GM12878 (cell line): ENCODE measurements at regions not wholly inside any gene's neighbourhood (a gene's known extent, or its start where the extent isn't known, plus 50 kb on each side); places are given as distances from the start of the nearest gene placed in this dataset.

Experiments
- ATAC-seq: fragments of 200-7000 bp; cut with Tn5 transposase; 3 replicates; pipeline ENCODE4 v1.9.1; 2020; ENCODE audit warnings: mild to moderate bottlenecking, moderate library complexity
- BruUV-seq: library from RNA; stranded (reverse); fragments of 400-500 nt; replicated peaks from 2 replicates; lab custom pipeline; 2021; lab: Mats Ljungman, UMichigan
- CTCF ChIA-PET: fragments of 300-600 bp; sonication (Branson Sonifier 250); formaldehyde crosslinking; extraction: SDS; loops from one replicate; lab custom pipeline; 2021; ENCODE audit warnings: inconsistent platforms; lab: Yijun Ruan, JAX
- POLR2A ChIA-PET: fragments of 350-600 bp; formaldehyde crosslinking; extraction: SDS; loops from one replicate; lab custom pipeline; 2021; ENCODE audit warnings: inconsistent platforms; lab: Charles Lee
- RAD21 ChIA-PET: fragments of 300-600 bp; sonication (Branson Sonifier 250); formaldehyde crosslinking; loops from one replicate; lab custom pipeline; 2023; ENCODE audit warnings: antibody characterized with exemption; ENCODE audit not compliant: unreplicated experiment; lab: Charles Lee
- SMC1A ChIA-PET: fragments of 300-600 bp; sonication (Branson Sonifier 250); formaldehyde crosslinking; loops from one replicate; lab custom pipeline; 2023; ENCODE audit not compliant: unreplicated experiment, uncharacterized antibody; lab: Charles Lee
- DNase-seq: peaks from one replicate; pipeline ENCODE4 v3.0.0-alpha.2; 2011; ENCODE audit warnings: low read depth, low spot score
- FAIRE-seq: peaks from 3 replicates; lab custom pipeline; 2011; peaks lifted over from hg19 to GRCh38; lab: Jason Lieb, UNC
- H2AFZ ChIP-seq: 2 replicates; pipeline ENCODE4 v1.6.0; 2011; ENCODE audit warnings: low read depth, low read length, control low read depth; ENCODE audit not compliant: control insufficient read depth
- H3K27ac ChIP-seq: 2 replicates; pipeline ENCODE4 v1.5.1; 2011; ENCODE audit warnings: control low read depth; ENCODE audit not compliant: control insufficient read depth, insufficient read depth
- H3K27me3 ChIP-seq, 2 experiments: replicated peaks in 1 of 2; 2 replicates each; pipeline versions ENCODE4 v1.6.0 to v1.6.1; 2011; ENCODE audit warnings: low read length in 1 of 2; ENCODE audit not compliant: control insufficient read depth in 2 of 2, insufficient read depth in 2 of 2
- H3K36me3 ChIP-seq, 2 experiments: 2 replicates each; pipeline ENCODE4 v1.5.1; 2011; ENCODE audit warnings: low read length in 1 of 2; ENCODE audit not compliant: control insufficient read depth in 2 of 2, insufficient read depth in 2 of 2
- H3K4me1 ChIP-seq: 2 replicates; pipeline ENCODE4 v1.6.1; 2011; ENCODE audit warnings: mild to moderate bottlenecking, low read length, moderate library complexity, mixed read lengths; ENCODE audit not compliant: control insufficient read depth, insufficient read depth
- H3K4me2 ChIP-seq: 2 replicates; pipeline ENCODE4 v1.6.0; 2011; ENCODE audit warnings: control low read depth; ENCODE audit not compliant: control insufficient read depth, insufficient read depth
- H3K4me3 ChIP-seq: fragments of 200-600 bp; sonication (generic); 2 replicates; pipeline ENCODE4 v1.5.1; 2016
- H3K79me2 ChIP-seq: 2 replicates; pipeline ENCODE4 v1.6.0; 2011; ENCODE audit warnings: low read length; ENCODE audit not compliant: control insufficient read depth, insufficient read depth
- H3K9ac ChIP-seq: 2 replicates; pipeline ENCODE4 v1.8.0; 2011; ENCODE audit warnings: low read length, control low read depth, mixed read lengths; ENCODE audit not compliant: control insufficient read depth, insufficient read depth
- H3K9me3 ChIP-seq: replicated peaks from 3 replicates; pipeline ENCODE4 v1.5.1; 2011; ENCODE audit warnings: mild to moderate bottlenecking, low read length; ENCODE audit not compliant: control insufficient read depth, insufficient read depth
- H4K20me1 ChIP-seq: 2 replicates; pipeline ENCODE4 v1.6.0; 2011; ENCODE audit not compliant: control insufficient read depth, insufficient read depth
- BMI1 ChIP-seq: fragments of 450-650 bp; IDR thresholded peaks from 2 replicates; pipeline ENCODE4 v1.6.1; 2016; ENCODE audit warnings: mild to moderate bottlenecking, moderate library complexity, borderline replicate concordance
- CHD4 ChIP-seq: fragments of 200-600 bp; sonication (generic); IDR thresholded peaks from 2 replicates; pipeline ENCODE4 v1.6.1; 2016; ENCODE audit warnings: mild to moderate bottlenecking
- CREM ChIP-seq: IDR thresholded peaks from 2 replicates; pipeline ENCODE4 v1.6.1; 2014; ENCODE audit warnings: antibody characterized with exemption, low read depth
- DPF2 ChIP-seq: fragments of 450-650 bp; IDR thresholded peaks from 2 replicates; pipeline ENCODE4 v1.6.1; 2017; ENCODE audit warnings: mild to moderate bottlenecking
- EED ChIP-seq: sonication (generic); IDR thresholded peaks from 2 replicates; pipeline ENCODE4 v1.6.1; 2016; ENCODE audit warnings: antibody characterized with exemption, low read depth
- ESRRA ChIP-seq: IDR thresholded peaks from 2 replicates; pipeline ENCODE4 v1.6.1; 2012; ENCODE audit warnings: mild to moderate bottlenecking, low read length, improper control_type of control experiment
- KDM1A ChIP-seq: fragments of 200-600 bp; sonication (generic); IDR thresholded peaks from 2 replicates; pipeline ENCODE4 v1.6.1; 2016; ENCODE audit warnings: borderline replicate concordance
- KLF5 ChIP-seq: fragments of 450-650 bp; IDR thresholded peaks from 2 replicates; pipeline ENCODE4 v1.6.1; 2014; ENCODE audit warnings: mild to moderate bottlenecking; ENCODE audit not compliant: partially characterized antibody
- MTA3 ChIP-seq: IDR thresholded peaks from 2 replicates; pipeline ENCODE4 v1.6.1; 2012; ENCODE audit warnings: low read length, inconsistent platforms, borderline replicate concordance
- POLR2AphosphoS5 ChIP-seq: IDR thresholded peaks from 2 replicates; pipeline ENCODE4 v1.6.1; 2011; ENCODE audit warnings: mild to moderate bottlenecking, low read length, inconsistent platforms
- RCOR1 ChIP-seq: conservative IDR thresholded peaks from 2 replicates; pipeline ENCODE4 v1.6.1; 2012; ENCODE audit warnings: low read depth, low read length, improper control_type of control experiment
- SREBF1 ChIP-seq: IDR thresholded peaks from 2 replicates; pipeline ENCODE4 v1.6.1; 2012; ENCODE audit warnings: mild to moderate bottlenecking, low read length
- YY1 ChIP-seq: IDR thresholded peaks from 2 replicates; pipeline ENCODE4 v1.6.1; 2011; ENCODE audit warnings: low read depth, mild to moderate bottlenecking, low read length
- WGBS: methylation state at CpG from one replicate; pipeline ENCODE4 v1.1.6; 2016; ENCODE audit warnings: low lambda C conversion rate; ENCODE audit not compliant: insufficient replicate concordance, insufficient coverage; ENCODE audit errors: missing lambda C conversion rate; 5-methylcytosine and 5-hydroxymethylcytosine counted together
- in situ Hi-C: fragments of 300-500 bp; cut with MboI; formaldehyde crosslinking; loops from 9 replicates; pipeline ENCODE4 v1.14.3; 2018; ENCODE audit warnings: mixed read lengths
- intact Hi-C: fragments of 100-400 bp; cut with micrococcal nuclease; formaldehyde crosslinking; loops from one replicate; pipeline ENCODE4 v1.14.2; 2022; ENCODE audit not compliant: unreplicated experiment
- TF ChIP-seq, protein P1 (sequence below): fragments of 450-650 bp; IDR thresholded peaks from 2 replicates; pipeline ENCODE4 v1.6.1; 2017; ENCODE audit warnings: mild to moderate bottlenecking
- TF ChIP-seq, protein P2 (sequence below): fragments of 450-650 bp; conservative IDR thresholded peaks from 2 replicates; pipeline ENCODE4 v1.6.1; 2017; ENCODE audit warnings: mild to moderate bottlenecking, moderate library complexity
- TF ChIP-seq, protein P3 (sequence below): IDR thresholded peaks from 2 replicates; pipeline ENCODE4 v1.6.1; 2012; ENCODE audit warnings: low read depth, low read length, improper control_type of control experiment
- TF ChIP-seq, protein P4 (sequence below): fragments of 450-650 bp; IDR thresholded peaks from 2 replicates; pipeline ENCODE4 v1.6.1; 2017; ENCODE audit warnings: borderline replicate concordance
- TF ChIP-seq, protein P5 (sequence below): fragments of 450-650 bp; IDR thresholded peaks from 2 replicates; pipeline ENCODE4 v1.6.1; 2016; ENCODE audit warnings: mild to moderate bottlenecking

DNA sequence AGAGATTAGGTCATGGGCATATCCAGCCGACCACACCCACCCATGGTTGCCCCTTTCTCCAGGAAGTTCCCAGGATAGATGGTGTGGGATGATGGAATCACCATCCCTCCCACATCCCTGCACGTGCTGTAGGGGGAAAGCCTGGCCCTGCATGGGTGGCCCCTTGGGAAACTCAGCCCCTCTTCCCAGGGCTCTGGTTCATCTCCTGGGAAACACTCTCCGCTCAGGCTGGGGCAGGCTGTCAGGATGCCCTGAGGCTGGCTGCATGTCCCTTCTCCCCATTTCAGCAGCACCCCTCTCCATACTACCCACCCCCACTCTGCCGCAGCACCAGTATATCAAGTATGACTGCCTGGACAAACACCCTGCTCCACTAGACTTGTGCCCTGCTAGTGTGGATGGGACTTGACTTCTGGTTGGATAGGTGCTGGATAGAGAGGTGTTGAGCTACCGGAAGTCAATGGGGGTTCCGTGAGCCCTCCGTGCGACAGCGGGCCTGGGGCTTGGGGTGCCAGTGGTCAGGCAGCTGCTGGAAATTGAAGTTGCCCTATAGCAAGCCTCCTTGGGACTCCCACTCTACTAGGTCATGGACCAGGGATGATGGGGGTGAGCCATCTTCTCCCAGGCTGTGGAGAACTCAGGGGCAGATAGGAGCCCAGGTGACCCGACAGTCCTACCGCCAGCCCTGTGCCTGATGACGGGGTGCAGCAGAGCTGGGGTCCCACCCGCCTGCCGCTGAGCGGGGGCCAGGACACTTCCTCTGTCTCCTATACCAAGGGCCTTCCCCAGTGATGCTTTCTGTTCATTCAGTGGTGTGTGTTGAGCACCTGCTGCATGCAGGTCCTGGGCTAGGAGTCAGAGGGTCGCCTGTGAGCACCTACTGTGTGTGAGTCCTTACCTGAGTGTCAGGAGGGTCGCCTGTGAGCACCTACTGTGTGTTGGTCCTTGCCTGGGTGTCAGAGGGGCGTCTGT, 69.4 kb upstream of the COL5A1 start:
- 48% methylated on average over 18 of the region's 18 CpGs for WGBS
- intact Hi-C loops: no loop called here
- H4K20me1 ChIP-seq: no peaks in the 10 kb centered on the region
- no peak overlapping the region for H3K9ac ChIP-seq
- no peaks in the 10 kb centered on the region for H3K9me3 ChIP-seq
- H2AFZ ChIP-seq: no peak overlapping the region
- H3K4me3 ChIP-seq: no peak overlapping the region
- POLR2A ChIA-PET: no interaction called here
- DNase-seq (no peak), FAIRE-seq (no peak), ATAC-seq (peak; percentile 49)
- H3K27me3 ChIP-seq: peaks cover 0 to 2% of the 10 kb centered on the region in 2 experiments; a peak in 1 of 4 replicates
- H3K4me1 ChIP-seq: no peaks in the 10 kb centered on the region
- CTCF ChIA-PET: no interaction called here
- no peak overlapping the region for H3K27ac ChIP-seq
- no peaks in the 10 kb centered on the region for H3K79me2 ChIP-seq
- BruUV-seq: no TSS peak
- TF ChIP-seq, protein P1, sequence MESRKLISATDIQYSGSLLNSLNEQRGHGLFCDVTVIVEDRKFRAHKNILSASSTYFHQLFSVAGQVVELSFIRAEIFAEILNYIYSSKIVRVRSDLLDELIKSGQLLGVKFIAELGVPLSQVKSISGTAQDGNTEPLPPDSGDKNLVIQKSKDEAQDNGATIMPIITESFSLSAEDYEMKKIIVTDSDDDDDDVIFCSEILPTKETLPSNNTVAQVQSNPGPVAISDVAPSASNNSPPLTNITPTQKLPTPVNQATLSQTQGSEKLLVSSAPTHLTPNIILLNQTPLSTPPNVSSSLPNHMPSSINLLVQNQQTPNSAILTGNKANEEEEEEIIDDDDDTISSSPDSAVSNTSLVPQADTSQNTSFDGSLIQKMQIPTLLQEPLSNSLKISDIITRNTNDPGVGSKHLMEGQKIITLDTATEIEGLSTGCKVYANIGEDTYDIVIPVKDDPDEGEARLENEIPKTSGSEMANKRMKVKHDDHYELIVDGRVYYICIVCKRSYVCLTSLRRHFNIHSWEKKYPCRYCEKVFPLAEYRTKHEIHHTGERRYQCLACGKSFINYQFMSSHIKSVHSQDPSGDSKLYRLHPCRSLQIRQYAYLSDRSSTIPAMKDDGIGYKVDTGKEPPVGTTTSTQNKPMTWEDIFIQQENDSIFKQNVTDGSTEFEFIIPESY: peak; percentile 95
- no peak for TF ChIP-seq KLF5
- no peak for TF ChIP-seq MTA3
- TF ChIP-seq EED: no peak
- TF ChIP-seq, protein P2, sequence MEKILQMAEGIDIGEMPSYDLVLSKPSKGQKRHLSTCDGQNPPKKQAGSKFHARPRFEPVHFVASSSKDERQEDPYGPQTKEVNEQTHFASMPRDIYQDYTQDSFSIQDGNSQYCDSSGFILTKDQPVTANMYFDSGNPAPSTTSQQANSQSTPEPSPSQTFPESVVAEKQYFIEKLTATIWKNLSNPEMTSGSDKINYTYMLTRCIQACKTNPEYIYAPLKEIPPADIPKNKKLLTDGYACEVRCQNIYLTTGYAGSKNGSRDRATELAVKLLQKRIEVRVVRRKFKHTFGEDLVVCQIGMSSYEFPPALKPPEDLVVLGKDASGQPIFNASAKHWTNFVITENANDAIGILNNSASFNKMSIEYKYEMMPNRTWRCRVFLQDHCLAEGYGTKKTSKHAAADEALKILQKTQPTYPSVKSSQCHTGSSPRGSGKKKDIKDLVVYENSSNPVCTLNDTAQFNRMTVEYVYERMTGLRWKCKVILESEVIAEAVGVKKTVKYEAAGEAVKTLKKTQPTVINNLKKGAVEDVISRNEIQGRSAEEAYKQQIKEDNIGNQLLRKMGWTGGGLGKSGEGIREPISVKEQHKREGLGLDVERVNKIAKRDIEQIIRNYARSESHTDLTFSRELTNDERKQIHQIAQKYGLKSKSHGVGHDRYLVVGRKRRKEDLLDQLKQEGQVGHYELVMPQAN: no peak
- TF ChIP-seq CHD4: no peak
- TF ChIP-seq, protein P3, sequence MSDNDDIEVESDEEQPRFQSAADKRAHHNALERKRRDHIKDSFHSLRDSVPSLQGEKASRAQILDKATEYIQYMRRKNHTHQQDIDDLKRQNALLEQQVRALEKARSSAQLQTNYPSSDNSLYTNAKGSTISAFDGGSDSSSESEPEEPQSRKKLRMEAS: no peak
- TF ChIP-seq RCOR1: no peak
- TF ChIP-seq KDM1A: no peak
- TF ChIP-seq YY1: no peak
- TF ChIP-seq, protein P4, sequence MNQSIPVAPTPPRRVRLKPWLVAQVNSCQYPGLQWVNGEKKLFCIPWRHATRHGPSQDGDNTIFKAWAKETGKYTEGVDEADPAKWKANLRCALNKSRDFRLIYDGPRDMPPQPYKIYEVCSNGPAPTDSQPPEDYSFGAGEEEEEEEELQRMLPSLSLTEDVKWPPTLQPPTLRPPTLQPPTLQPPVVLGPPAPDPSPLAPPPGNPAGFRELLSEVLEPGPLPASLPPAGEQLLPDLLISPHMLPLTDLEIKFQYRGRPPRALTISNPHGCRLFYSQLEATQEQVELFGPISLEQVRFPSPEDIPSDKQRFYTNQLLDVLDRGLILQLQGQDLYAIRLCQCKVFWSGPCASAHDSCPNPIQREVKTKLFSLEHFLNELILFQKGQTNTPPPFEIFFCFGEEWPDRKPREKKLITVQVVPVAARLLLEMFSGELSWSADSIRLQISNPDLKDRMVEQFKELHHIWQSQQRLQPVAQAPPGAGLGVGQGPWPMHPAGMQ: no peak
- TF ChIP-seq DPF2: peak; percentile 57
- no peak for TF ChIP-seq ESRRA
- no peak for TF ChIP-seq BMI1
- no peak for TF ChIP-seq POLR2AphosphoS5
- TF ChIP-seq, protein P5, sequence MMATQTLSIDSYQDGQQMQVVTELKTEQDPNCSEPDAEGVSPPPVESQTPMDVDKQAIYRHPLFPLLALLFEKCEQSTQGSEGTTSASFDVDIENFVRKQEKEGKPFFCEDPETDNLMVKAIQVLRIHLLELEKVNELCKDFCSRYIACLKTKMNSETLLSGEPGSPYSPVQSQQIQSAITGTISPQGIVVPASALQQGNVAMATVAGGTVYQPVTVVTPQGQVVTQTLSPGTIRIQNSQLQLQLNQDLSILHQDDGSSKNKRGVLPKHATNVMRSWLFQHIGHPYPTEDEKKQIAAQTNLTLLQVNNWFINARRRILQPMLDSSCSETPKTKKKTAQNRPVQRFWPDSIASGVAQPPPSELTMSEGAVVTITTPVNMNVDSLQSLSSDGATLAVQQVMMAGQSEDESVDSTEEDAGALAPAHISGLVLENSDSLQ: no peak
- TF ChIP-seq SREBF1: no peak
- TF ChIP-seq CREM: no peak
- in situ Hi-C loops: no loop called here
- no peak overlapping the region for H3K4me2 ChIP-seq
- H3K36me3 ChIP-seq: no peaks in the 10 kb centered on the region
- RAD21 ChIA-PET: no interaction called here
- SMC1A ChIA-PET: no interaction called here
